DMS 273 (cell line): ENCODE measurements at regions not wholly inside any gene's neighbourhood (a gene's known extent, or its start where the extent isn't known, plus 50 kb on each side); places are given as distances from the start of the nearest gene placed in this dataset.

Experiments used
- DNase-seq: peaks from one replicate; lab custom pipeline; 2025; ENCODE audit not compliant: unreplicated experiment; lab: John Stamatoyannopoulos, UW

- DNase-seq, result no peak
These were observed 1317.7 kb downstream of the MRPL39 start for GRCh38 chr21:24289539-24289938.

DNA sequence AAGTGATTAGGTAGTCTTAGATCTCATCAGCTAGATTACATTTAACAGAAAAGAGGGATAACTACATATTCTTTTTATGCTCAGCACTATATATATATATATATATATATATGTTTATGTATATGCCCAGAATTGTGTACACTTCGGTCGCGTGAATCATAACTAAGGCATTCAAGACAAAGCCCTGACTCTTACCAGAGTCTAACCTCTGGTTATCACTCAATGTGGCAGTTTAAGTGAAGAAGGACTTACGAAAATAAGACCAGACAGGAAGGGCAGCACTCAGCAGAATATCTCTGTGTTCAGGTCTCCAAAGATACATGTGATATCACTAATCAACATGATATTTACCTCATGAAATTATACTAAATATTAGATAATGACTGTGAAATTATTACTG is 1326.7 kb downstream of the MRPL39 start:
- no peak for DNase-seq

DNA sequence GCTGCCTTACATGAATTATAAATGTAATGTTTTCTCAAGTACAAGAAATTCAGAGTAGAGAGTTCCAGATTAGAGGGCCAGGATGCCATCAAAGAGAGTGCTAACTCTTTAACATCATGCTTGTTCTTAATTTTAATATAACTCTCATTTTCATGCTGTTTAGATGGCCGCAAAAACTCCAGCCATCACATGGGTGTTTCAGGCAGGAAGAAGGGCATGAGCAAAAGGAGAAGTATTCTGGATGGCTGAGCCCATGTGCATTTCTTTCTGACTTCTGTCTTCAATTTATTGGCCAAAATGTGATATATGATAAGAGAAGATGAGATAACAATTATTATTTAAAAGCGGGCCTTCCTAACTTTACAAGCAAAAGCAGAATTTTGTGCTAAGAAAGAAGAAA is 1328.6 kb downstream of the MRPL39 start:
- DNase-seq, result no peak

GRCh38 chr21:24276204-24276603 is 1331.1 kb downstream of the MRPL39 start:
- no peak for DNase-seq

DNA sequence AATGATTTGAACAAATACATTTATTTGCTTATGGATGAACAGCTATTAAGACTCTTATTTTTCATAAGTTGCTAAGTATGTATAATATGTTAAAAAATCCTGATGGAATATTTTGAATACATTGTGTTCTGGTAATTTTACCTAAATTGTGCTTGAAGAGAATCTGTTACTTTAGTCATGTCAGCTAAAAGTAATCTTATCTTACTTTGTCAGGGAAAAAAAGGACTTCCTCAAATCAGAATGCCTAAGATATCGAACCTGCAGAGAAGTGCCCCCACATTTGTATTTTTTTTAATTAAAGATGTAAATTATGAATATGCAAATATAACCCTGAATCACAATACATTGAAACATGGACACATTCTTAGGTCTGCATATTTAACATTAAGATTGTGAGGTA is 1331.7 kb downstream of the MRPL39 start:
- DNase-seq, result no peak

GRCh38 chr21:24272521-24272938 is 1334.8 kb downstream of the MRPL39 start:
- no peak for DNase-seq

DNA sequence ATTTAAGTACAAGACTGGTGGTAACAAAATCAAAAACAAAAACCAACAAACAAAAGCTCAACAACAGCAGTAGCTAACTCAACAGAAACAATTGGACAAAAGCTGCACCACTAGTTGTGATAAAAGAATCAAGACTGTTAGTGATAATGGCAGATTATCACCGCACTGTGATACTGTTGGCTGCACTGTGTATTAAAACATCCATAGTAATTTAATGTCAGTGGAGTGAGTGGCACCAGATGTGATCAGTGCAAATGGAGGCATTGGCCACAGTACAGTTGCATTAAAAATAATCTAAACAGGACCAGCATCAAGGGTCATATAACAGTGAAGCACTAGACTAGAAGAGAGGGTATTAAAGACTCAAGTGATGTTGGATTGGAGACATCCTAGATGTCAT is 1341.3 kb downstream of the MRPL39 start:
- no peak for DNase-seq

- DNase-seq, result no peak
These were observed 1346.5 kb downstream of the MRPL39 start for GRCh38 chr21:24260751-24261150.

DNA sequence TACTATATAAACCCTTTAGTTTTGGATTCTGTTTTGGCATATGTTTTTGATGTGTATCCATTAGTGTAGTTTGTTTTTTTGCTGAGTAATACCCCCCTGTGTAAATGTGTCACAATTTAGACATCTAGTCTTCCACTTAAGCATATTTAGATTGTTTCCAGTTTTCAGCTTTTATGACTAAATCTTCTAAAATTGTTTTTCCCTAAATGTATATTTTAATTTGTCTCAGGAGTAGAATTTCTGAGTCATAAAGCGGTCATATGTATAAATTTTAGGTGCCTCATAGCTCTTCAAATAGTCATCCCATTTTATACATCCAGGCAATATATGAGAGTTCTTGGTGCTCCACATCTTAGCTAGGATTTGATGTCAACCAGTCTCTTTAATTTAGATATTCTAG is 1348.0 kb downstream of the MRPL39 start:
- no peak for DNase-seq

DNA sequence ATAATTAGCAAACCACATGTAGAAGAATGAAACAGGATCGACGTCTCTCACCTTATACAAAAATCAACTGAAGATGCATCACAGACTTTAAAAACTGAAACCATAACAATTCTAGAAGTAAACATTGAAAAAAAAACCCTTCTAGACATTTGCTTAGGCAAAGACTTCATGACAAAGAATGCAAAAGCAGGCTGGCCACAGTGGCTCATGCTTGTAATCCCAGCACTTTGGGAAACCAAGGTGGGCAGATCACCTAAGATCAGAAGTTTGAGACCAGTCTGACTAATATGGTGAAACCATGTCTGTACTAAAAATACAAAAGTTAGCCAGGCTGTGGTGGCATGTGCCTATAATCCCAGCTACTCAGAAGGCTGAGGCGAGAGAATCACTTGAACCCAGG is 1351.7 kb downstream of the MRPL39 start:
- DNase-seq, result no peak

GRCh38 chr21:24225431-24225830 is 1381.8 kb downstream of the MRPL39 start:
- DNase-seq, result no peak

DNA sequence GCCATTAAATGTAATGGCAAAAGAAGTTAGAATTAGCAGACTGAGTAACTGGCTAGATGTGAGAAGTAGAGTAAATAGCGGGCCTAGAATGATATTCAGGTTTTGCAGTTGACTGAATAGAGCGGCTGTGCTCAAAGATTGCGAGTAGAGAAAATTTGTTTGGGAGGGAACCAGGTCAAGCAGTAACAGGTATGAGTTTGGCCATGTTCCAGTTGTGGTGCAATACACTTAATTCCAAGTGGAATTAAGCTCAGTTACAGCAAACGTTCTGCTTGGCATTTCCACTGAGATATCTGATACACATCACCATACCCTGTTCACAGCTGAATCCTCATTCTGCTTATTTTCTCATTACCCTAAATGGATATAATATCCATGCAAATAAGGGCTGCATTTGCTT is 1382.9 kb downstream of the MRPL39 start:
- no peak for DNase-seq

- DNase-seq, result no peak
These were observed 1383.7 kb downstream of the MRPL39 start for GRCh38 chr21:24223624-24224023.

DNA sequence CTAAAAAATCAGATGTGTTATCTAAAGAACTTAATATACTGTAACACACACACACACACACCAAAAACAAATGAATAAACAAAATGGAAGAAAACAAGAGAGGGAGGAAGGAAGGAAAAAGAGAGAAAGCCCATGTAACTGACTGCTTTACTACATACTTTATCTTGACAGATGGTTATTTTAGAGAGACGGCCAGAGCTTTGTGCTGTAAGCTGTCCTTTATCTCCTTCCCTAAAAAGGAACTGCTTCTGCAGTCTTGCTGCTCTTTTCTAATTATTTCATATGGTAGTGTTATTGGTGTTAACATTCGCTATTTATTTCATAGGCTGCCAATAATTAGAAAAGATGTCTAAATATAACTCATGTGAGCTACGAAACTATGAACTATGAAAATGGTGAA is 1384.6 kb downstream of the MRPL39 start:
- DNase-seq, result no peak

- no peak for DNase-seq
These were observed 1386.8 kb downstream of the MRPL39 start for GRCh38 chr21:24220446-24220845.

GRCh38 chr21:24217151-24217550 is 1390.1 kb downstream of the MRPL39 start:
- no peak for DNase-seq

- no peak for DNase-seq
These were observed 1397.2 kb downstream of the MRPL39 start for GRCh38 chr21:24210130-24210529.

DNA sequence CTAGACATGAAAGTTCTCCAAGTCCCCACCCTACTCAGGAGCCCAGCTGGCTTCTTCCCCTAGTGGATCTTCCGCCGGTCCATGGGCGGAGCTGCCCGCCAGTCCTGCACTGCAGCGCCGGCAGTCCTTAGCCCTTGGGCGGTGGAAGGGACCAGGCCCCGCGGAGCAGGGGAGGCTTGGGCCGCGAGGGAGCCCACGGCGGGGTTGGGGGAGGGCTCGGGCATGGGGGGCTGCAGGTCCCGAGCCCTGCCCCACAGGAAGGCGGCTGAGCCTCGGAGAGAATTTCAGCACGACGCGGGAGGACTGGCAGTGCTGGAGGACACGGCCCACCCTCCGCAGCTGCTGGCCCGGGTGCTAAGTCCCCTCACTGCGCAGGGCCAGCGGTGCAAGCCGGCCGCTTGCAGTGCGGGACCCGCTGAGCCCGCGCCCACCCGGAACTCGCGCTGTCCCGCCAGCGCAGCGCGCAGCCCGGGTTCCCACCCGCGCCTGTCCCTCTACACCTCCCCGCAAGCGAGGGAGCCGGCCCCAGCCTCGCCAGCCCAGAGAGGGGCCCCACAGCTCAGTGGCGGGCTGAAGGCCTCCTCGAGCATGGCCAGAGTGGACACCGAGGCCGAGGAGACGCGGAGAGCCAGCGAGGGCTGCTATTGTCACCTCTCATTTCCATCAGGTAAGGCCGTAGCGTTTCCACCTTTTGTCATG is 1398.6 kb downstream of the MRPL39 start:
- no peak for DNase-seq

GRCh38 chr21:24205319-24205718 is 1402.0 kb downstream of the MRPL39 start:
- no peak for DNase-seq

GRCh38 chr21:24204641-24205040 is 1402.6 kb downstream of the MRPL39 start:
- DNase-seq, result no peak

GRCh38 chr21:24200052-24200451 is 1407.2 kb downstream of the MRPL39 start:
- no peak for DNase-seq

DNA sequence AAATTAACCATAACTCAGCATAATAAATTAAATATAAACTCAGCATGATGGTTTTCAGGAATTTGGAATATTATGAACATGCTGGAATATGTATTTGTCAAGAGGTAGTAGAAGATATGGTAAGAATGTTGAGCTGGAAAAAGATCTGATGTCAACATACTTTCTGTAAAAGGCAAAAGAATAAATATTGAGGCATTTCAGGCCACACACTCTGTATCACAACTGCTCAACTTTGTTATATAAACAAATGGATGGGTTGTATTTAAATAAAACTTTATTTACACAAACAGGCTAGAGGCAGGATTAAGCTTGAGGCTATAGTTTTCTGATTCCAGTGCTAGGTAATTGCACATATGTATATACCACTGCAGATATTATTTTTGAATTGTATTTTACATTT is 1409.4 kb downstream of the MRPL39 start:
- no peak for DNase-seq

- DNase-seq, result no peak
These were observed 1410.1 kb downstream of the MRPL39 start for GRCh38 chr21:24197132-24197643.
